C1 segment of cervical spinal cord (tissue), 14 donors: ENCODE measurements at regions not wholly inside any gene's neighbourhood (a gene's known extent, or its start where the extent isn't known, plus 50 kb on each side); places are given as distances from the start of the nearest gene placed in this dataset.

ENCODE experiments used
- DNase-seq, 14 donors: peaks; one replicate each; lab custom pipeline; 2025; lab: John Stamatoyannopoulos, UW

DNA sequence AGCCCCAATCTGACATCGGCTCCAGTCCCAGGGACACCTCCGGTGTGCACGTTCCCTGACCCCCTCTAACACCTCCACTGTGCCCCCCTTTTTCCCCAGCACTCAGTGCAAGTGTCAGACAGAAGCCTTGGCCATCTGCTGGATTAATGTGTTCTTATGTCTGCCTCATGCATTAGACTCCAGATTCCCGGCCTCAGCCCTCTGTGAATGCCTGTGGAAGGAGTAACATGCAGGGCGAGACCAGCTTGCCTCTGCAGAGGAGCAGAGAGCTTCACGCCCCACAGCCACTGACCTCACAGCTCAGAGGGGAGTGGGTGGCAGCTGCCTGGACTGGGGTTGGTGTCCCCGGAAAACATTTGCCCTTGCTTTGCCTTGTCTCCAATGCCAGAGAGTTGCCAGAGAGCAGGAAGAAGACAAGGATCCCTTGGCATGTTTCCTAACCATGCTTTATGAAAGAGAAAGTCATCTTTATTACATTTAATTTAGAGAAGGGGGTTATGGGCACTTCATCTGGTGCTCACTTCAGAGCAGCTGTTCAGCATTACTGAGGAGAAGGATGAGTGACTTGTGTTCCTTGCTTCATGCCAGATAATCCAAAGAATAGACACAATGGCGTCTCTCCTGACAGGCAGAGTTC lies 91.6 kb upstream of the CXCL12 start:
- no peak for DNase-seq

- DNase-seq: no peak
Observed at GRCh38 chr10:44477046-44477425, 92.1 kb upstream of the CXCL12 start.

GRCh38 chr10:44478040-44478439 lies 93.1 kb upstream of the CXCL12 start:
- no peak for DNase-seq

- no peak for DNase-seq
Observed at GRCh38 chr10:44478876-44479705, 94.2 kb upstream of the CXCL12 start.

- DNase-seq: no peak
Observed at GRCh38 chr10:44492678-44493077, 107.8 kb upstream of the CXCL12 start.

DNA sequence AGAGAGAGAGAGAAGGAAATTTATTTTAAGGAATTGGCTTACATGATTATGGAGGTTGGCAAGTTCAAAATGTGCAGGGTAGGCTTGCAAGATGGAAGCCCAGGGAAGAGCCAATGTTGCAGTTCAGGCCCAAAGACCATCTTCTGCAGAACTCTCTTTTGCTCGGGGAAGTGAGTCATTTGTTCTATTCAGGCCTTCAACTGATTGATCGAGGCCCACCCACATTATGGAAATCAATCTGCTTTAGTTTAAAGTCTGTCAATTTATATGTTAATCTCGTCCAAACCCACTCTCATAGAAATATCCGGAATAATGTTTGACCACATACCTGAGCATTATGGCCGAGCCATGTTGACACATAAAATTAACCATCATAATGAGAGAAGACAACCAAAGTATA lies 113.3 kb upstream of the CXCL12 start:
- DNase-seq: no peak

DNA sequence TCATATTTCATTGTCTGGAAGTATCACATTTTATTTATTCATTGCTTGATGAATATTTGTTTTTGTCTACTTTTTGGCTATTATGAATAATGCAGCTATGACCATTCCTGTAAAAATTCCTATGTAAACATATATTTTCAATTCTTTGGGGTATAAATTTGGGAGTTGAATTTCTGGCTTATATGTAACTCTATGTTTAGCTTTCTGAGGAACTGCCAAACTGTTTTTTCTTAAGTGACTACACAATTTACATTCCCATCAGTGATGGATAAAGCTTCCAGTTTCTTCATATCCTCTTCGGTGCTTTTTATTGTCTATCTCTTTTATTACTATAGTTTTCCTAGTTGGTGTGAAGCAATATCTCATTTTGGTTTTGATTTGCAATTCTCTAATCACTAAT lies 115.6 kb upstream of the CXCL12 start:
- no peak for DNase-seq

DNA sequence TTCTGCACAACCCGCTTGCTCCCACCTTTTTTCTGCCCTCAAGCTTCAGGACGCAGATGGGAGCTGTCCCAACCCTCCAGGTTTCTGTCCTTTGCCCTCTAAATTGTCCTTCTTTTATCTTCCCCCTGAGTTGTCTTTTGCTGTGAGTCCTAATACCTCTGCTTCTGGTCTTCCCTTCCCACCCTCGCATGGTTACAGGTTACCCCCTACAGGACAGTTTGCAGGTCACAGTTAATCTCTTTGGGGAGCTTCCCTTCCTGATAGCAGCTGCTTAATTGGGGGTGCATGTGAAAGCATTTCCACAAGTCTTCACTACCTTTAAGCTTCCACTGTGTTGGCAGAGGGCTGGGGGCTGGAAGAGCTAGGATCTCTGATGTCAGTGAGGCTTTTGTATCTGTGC lies 121.5 kb upstream of the CXCL12 start:
- no peak for DNase-seq

GRCh38 chr10:44510379-44511115 lies 125.7 kb upstream of the CXCL12 start:
- DNase-seq: peak in 4 of 14 donors; percentile 19 to 56 (median 48)

DNA sequence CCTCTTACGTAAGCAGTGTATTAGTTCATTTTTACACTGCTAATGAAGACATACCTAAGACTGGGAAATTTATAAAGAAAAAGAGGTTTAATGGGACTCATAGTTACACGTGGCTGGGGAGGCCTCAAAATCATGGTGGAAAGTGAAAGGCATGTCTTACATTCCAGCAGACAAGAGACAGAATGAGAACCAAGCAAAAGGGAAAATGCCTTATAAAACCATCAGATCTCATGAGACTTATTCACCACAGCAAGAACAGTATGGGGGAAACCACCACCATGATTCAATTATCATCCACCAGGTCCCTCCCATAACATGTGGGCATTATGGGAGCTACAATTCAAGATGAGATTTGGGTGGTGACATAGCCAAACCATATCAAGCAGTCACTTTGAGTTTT lies 126.3 kb upstream of the CXCL12 start:
- DNase-seq: no peak

DNA sequence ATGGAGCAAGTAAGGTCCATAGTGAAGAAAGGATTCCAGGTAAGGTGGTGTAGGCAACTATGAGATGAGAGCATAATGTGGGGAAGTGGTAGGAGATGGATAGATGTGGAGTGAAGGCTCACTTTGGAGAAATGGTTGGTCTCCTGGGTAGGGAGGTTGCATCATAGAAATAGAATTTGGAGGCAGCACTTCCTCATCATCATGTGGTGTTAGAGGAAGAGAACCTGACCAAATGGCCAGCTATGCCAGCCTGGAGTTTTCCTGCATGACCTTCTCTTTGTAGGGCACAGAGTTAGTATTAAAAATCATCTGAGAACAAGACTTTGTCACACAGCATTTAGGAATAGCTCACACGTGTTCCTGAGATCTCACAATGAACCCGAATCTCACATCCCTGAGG lies 126.7 kb upstream of the CXCL12 start:
- no peak for DNase-seq

DNA sequence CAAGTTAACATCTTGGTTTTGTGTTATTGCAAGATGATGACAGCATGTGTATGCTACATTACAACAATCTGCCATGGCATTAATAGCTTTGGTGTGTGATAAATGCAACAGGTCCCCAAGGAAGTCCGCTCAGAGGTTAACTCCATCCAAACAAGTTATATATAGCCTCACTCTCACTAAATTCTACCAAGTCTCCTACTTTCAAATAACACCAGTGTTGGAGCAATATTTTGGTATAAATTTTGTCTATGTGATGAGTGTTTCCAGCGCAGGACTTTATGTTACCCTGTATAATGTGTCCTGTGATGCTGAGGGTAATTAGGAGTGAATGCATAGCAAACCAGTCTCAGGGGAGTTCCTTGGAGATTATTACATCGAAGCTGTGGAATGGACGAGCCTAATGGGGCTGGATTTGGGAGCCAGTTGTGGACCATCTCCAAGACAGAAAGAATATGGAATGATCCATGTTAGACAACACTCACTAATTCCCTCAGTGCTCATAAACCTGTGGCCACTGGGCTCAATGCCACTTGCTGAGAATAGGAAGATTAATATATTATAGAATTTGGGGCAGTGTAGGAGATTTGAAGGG lies 127.6 kb upstream of the CXCL12 start:
- DNase-seq: no peak

- no peak for DNase-seq
Observed at GRCh38 chr10:44513591-44513990, 128.7 kb upstream of the CXCL12 start.

- DNase-seq: no peak
Observed at GRCh38 chr10:44516891-44517290, 132.0 kb upstream of the CXCL12 start.

DNA sequence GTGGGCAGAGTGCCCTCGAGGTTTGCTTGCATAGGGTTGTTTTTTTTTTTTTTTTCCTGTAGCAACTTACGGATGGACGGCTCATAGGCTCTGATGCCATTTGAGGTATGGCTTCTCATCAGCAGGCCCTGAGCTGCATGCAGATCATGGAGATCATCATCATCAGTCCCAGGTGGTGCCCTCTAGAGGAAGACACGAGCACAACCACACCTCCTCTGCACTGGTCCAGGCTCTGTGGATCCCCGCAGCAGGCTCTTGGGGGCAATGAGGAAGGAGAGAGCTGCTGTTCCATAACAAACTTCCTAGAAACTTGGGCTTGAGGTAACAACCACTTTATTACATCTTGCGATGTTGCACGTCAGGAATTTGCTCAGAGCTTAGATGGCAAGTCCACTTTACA lies 132.7 kb upstream of the CXCL12 start:
- DNase-seq: no peak

DNA sequence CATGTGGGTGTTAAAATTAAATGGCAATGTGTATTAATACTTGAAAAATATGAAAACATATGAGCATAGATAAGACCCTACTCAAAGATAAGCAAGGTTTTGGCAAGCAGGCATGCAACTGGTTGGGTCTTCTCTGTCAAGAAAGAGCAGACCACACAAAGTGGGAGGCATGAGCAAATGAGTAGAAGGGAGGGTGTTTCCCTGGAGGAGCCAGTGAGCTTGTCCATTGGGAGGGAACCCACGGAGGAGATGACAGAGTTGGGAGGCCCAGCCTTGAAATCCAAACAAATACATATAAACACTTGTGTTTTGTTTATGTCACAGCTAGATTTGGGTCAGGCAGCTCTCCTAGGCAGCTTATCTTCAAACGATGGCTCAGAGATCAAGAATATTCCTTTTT lies 134.5 kb upstream of the CXCL12 start:
- no peak for DNase-seq

DNA sequence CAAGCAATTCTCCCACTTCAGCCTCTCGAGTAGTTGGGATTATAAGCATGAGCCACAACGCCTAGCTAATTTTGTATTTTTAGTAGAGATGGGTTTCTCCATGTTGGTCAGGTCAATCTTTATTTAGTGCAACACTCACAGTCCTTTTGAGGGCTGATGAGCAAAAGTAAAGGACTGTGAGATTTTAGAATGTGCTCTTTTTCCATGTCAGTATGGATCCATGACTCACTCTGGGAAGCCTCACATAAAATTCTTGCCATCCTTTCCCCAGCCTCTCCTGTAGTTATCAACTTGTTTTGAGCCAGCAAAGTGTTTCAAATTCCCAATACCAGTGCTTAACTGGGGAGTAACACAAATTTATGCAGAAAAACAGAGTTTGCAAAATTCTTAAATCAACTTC lies 135.8 kb upstream of the CXCL12 start:
- DNase-seq: no peak

DNA sequence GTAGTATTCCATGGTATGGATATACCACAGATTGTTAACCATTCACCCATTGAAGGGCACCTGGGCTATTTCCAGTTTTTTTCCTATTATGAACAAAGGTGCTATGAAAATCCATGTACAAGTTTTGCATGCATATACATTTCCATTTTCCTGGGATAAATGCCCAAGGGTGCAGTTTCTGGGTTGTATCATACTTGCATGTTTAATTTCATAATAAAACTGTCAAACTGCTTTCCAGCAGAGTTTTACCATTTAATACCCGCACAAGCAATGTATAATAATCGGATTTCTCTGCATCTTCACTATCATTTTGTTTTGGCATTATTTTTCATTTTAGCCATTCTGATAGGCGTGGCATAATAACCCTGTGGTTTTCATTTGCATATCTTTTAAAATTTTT lies 154.3 kb upstream of the CXCL12 start:
- DNase-seq: no peak

GRCh38 chr10:44552726-44553125 lies 167.8 kb upstream of the CXCL12 start:
- DNase-seq: no peak

DNA sequence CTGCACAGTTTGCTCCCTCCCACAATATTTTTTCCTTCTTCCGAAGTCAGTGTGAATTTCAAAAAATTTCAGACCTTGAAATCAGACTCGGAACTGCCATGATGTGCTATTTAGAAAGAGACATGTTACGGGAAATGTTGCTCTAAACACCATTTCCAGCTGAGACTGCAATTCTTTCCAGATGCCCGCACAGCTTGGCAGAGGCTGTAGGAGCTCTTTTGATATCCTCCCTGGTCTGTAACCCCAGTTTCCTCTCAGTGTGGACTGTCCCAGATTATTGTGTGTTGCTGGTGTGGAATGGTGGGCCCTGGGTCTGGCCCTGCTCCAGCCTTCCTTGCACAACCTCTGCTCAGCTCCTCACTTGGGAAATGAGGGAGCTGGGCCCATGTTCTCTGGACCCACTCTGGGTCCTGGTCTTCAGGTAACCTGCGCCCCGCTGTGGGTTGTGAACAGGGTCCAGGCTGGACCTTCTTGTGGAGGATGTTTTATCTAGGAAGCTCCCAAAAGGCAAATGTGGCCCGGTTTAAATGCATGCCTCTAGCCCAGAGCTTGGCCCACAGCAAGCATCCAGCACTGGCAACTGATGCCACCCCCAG lies 172.8 kb upstream of the CXCL12 start:
- no peak for DNase-seq

GRCh38 chr10:44558521-44558920 lies 173.6 kb upstream of the CXCL12 start:
- DNase-seq: no peak

DNA sequence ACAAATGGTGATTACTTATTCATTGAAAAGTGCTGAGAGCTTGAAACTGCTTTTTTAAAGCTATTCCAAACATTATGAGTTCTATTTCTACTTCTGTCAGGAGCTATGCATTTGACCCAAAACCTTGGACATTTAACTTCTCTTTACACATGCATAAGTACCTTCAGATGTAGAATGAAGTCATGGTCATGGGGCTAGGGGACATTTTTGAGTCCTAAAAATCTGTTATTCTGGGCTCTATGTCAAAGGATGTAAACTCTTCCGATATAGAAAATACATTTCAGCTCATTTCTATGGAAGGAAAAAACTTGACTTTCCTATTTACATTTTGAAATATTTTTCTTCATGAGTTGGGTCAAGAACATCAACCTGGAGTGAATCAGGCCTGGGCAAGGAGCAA lies 179.5 kb upstream of the CXCL12 start:
- no peak for DNase-seq
